KG1 (cell line): ENCODE measurements at regions not wholly inside any gene's neighbourhood (a gene's known extent, or its start where the extent isn't known, plus 50 kb on each side); places are given as distances from the start of the nearest gene placed in this dataset.

Experiments used
- DNase-seq: peaks from one replicate; lab custom pipeline; 2025; lab: John Stamatoyannopoulos, UW

DNA sequence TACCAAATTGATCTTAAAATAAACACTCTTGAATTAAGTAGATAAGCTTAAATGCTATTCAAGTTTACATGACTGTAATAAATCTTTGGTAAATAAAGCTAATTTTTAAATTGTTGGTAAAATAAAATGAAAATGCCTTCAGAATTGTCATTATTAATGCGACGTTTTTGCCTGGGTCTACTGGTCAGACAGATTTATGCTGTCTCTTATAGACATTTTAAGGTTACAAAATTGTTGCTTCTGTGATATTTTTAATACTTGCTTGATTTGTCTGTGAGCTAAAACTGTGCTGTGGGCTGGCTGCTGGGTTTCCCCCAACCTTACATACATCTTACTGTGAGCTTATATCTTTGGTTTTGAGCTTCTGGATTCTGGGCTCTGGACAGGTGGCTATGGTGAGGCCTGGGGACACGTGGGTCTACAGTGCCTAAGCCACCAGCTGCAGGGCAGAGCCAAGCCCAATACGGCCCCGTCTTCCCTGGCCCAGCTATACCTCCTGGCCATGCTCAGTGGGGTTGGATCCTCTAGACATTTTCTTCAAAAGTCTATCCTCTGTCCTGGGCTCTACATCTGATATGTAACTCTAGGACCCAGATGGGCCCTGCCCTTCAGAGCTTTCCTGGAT, 81.4 kb downstream of the ETS2 start:
- no peak for DNase-seq

DNA sequence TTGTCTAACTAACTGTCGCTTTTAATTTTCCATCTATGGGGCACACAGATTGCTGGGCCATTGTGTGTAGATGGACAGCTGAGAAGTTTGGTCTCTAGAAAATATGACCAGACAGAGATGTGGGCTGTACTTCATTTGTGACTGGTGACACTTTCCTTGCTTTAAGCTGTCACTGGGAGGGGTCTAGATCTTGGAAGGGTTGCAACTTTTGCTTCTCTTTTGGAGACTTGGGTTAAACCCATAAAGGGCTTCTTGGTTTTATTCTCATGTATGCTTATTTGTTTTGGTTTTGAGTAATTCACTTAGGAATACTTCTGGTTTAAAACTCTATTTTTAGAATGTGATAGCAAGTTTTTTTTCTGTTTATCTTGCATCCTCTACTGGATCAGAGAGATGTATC, 80.2 kb downstream of the ETS2 start:
- no peak for DNase-seq

DNA sequence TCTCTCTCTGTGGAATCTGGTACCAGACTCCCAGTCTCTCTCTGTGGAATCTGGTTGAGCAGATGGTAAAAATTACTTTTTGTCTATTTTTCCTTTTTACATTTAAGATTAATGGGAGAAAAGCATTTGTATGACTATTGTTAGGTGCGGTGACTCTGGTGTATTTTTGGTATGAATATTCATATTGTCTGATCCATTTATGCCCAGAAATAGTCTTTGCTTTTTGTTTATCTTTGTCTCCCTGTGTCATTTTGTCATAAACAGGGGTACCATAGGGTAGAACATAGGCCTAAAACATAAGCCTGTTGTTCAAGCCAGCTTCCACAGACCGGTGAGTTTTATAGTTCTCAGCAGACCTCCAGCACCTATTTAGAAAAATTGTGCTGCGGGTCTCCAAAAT, 78.7 kb downstream of the ETS2 start:
- DNase-seq, result no peak

DNA sequence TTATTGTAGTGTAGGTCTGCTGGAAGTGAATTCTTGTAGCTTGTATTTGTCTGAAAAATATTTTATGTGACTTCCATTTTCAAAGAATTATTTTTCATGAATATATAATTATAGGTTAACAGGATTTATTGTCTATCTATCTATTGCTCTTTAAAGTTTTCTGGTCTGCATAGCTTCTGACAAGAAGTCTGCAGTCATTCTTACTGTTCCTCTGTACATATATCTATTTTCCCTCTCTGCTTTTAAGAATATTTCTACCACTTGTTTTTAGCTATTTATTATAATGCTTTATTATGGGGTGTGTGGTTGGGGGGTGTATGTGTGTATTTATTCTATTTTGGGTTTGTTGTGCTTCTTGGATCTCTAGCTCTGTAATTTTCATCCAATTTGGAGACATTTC, 77.4 kb downstream of the ETS2 start:
- DNase-seq, result no peak

DNA sequence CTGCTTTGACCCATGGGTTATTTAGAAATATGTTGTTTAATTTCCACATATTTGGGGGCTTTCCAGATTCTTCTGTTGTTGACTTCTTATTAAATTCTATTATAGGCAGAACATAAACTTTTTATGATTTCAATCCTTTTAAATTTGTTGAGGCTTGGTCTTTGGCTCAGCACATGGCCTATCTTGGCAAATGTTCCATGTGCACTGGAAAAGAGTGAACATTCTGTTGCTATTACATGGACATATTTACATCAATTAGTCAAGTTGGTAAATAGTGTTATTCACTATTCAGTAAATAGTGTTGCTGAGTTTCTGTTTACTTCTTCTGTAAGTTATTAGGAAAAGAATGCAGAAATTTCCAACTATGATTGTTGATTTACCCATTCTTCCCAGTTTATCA, 75.4 kb downstream of the ETS2 start:
- DNase-seq, result no peak

DNA sequence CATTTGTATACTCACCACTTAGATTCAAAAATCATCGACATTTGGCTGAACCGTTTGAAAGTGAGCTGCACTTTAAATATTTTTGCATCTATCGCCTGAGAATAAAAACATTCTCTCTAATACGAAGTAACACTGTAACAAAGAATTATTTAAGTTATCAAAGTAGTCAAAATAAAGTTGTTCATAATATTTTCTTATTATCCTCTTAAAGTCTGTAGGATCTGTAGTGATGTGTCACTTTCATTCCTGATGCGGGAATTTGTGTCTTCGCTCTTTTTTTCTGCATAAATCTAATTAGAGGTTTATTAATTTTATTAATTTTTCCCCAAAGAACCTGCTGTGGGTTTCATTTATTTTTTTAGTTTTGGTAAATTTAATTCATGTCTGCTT, 74.8 kb downstream of the ETS2 start:
- no peak for DNase-seq

DNA sequence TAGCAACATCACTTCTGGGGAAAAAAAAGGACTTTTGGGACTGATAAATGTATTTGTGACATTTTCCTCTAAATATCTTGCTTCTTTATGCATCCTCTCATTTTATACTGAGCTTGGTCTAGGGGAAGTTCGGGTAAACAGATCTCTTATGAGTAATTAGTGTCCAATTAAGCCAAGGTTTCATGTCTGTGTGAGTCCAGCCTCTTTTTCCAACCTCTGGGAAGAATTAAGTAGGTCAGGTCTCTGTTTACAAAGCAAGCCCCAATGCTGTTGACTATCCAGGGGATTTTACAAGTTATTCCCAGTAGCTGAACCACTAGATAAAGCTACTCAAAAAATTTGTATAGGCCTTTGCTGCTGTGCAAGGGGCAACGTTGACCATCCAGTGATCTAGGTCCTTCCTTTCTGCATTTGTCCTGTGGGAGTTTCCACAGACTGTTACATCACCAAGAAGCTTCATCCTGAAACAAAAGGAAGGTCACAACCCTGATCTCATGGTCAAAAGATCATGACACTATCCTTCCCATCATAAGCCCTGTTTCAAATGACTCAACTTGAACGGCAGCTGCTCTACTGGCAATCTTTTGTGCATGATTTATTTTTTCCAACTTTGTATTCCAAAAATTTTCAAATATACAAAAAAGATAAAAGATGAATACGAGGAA, 74.3 kb downstream of the ETS2 start:
- DNase-seq, result no peak

DNA sequence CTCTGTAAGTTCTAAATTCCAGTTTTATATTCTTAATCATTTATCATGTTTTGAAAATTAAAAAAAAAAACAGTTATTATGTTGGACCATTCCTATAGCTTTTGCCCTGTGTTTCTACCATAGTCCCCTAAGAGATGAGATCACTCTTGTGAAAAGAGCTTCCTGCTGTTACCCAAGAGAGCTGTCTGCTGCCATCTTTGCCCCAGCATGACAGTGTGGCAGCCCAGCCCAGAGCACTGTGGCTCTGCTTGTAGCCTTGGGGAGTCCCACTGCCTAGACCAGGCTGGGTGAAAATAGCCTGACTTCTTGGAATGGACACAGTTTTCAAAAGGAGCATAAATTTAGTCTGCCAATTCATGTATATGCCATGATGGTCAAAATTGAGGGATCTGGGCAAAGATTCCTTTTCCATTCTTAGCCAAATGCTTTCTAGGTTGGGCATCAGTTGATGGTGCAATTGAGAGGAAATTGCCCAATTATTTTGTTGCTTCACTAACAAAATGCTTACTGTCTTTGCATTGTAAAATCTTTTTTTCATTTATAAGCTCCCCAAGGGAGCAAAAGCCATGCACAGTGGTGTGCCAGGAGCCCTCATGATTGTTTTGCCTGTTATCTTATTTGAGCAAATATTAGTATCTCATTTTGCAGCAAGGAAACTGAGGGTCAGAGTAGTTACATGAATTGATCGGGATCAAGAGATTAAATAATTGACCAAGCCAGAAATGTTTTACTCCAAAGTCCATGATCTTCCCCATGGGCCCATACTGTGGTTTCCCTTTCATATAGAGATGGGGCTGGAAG, 72.8 kb downstream of the ETS2 start:
- DNase-seq, result no peak

DNA sequence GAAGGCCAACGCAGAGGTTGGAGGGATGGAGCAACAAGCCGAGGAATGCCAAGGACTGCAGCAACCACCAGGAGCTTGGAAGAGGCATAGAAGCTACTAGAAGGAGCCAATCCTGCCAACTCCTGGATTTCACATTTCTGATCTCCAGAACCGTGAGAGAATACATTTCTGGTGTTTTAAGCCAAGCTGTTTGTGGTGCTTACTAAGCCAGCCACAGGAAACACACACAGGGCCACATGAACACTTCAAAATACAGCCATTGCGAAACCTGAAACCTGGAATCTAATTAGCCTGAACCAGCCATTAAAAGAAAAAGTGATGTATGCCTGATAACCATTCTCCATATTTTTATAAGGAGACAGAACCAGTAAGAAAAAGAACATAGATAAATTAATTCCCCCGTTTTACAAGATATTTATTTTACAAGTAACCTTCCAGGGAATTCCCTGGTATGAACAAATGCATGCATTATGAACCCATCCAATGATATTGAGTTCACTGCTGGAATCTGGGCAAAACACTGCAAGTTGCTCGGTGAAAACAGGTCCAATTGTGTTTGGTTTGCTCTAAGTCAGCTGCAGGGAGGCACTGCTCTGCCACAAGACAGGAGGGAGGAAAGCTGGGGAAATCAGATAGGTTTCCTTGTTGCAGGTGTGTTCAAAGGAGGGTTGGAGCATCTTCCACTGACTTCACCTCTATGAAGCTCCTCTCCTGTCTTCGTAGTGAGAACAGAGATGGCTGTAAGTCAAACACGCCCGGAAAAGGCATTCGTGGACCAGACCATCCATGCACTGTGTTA, 70.2 kb downstream of the ETS2 start:
- DNase-seq, result no peak
